CD4-positive, alpha-beta T cell treated with Interleukin-2 at 100 ng/mL for 4 hours (primary cell): ENCODE measurements at regions not wholly inside any gene's neighbourhood (a gene's known extent, or its start where the extent isn't known, plus 50 kb on each side); places are given as distances from the start of the nearest gene placed in this dataset.
"Not testable (repeated sequence)": the region's sequence is repeated elsewhere in the genome, so short reads cannot be mapped to it uniquely, and the experiment has no call there.

Experiments used
- DNase-seq: peaks from one replicate; pipeline ENCODE4 v3.0.0-alpha.2; 2020; ENCODE audit warnings: low spot score

DNA sequence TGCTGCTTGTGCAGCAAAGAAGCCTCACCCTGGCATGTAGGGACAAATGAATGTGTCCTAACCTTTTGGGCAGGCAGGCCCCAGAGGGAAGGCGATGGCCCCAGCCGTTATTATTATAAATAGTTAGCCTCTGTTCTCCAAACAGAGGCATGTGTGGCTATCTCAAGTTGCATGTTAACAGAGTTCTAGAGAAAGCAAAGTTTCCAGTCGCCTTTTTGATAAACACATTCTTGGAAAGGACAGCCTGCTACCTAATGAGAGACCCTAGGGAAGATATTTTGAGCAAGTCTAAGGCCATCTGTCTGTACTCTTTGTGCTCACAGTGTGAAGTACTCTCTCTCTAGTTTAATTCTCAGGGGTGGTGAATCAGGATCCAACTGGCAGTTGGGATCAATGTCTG, 97.4 kb upstream of the FHL2 start:
- DNase-seq = no peak

DNA sequence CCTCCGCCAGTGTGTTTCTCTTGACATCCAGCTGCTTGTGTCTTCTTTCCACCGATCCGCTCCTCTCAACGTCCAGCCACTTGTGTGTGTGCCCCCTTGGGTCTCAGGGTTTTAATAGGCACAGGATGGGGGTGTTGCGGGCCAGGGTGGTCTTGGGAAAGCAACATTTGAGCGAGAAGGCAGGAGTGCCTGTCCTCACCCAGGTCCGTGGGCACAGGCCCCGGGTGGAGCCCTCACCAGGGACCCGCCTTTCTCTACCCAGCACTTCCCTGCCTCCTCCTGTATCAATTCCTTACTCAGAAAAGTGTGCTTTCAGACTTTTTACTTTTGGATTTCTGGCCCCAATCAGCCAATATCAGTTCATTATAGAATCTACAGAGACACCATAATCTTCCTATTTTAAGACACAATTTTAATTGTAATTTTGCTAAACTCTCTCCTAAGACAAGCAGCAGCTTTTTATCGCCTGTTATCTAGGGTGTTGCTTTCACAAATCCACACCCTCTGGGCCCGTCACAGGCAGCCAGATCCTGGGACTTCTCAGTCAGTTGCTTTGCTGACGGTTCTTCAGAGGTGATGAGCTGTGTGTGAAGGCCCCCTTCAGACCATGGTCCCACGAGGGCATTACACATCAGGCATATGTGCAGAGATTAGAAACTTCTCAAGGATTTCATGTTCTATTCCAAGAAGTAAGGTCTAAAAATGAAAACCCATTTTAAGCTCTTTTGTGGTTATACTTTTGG, 96.0 kb upstream of the FHL2 start:
- no peak for DNase-seq

DNA sequence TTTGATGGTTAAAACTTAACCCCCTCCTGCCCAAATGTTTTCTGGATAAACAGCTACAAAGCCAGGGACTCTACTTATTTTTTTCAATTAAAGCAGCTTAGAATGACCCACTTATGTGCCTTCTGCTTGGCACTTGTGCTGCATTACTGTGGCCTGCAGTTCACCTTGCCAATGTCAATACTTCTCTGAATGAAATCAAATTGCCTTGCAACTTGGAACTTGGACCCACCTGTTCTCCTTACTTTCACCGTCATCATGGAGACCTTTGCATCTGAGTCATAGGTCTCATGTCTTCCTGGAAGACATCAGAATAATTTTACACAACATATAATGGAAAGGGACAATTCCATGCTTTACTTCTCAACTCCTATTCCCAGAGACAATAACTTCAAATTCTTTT, 92.1 kb upstream of the FHL2 start:
- no peak for DNase-seq

DNA sequence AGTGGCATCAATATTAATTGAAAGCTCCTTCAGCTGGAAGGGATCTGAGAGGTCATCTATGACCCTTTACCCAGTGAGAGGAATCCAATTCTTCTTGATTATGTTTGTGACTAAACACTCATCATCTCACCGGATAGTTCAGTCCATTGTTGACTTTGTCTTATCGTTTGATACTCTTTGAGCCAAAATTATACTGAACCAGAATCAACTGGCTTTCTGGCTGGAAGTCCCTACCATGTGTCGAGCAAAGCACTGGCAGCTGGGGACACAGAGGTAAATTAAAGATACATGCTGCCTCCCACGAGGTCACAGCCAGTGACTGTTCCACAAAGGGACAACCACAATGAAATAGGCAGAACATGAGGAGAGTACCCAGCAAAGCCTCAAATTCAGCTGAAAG, 91.4 kb upstream of the FHL2 start:
- no peak for DNase-seq

DNA sequence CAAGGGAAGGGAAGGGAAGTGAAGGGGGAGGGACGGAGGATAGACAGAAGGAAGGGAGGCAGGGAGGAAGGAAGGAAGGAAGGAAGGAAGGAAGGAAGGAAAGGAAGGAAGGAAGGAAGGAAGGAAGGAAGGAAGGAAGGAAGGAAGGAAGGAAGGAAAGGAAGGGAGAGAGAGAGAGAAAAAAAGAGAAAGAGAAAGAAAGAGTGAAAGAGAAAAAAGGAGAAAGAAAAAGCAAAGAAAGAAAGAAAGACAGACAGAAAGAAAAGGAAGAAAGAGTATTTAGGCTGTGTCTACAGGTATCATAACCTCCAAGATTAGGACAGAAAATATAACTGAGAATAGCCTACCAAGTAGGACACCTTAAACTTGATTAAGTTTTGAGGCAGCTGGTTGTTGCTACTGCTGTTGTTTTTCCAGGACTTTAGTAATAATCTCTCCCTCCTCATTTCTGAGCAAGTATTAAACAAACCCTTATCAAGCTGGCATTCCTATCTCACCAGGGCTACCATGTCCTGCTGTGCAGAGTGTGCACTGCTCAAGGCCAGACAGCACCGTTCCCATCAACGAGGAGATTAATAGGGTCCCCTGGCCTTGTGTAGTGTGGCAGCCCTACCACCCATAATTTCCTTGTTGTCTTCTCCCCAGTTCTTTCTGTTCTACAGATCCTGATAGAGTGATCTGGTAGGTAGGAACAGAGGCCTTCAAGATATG, 90.5 kb upstream of the FHL2 start:
- DNase-seq = no peak

DNA sequence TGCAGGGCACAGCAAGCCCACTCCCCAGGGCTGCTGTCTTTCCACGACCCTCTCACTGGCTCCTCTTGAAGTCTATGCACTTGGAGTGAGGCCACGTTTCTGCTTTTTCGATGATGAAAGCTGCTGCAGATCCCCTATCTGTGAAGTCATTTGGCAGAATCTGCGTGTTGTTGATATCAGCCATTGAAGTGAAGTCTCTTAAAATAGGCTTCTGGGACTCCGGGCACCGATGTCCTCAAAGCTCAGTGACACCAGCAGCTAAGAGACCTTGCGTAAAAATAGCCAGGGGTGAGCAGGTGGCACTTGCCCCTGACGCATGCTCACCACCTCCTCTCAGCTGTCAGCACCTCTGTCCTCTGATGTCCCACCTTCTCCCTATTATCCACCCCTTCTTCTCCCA, 89.4 kb upstream of the FHL2 start:
- no peak for DNase-seq

DNA sequence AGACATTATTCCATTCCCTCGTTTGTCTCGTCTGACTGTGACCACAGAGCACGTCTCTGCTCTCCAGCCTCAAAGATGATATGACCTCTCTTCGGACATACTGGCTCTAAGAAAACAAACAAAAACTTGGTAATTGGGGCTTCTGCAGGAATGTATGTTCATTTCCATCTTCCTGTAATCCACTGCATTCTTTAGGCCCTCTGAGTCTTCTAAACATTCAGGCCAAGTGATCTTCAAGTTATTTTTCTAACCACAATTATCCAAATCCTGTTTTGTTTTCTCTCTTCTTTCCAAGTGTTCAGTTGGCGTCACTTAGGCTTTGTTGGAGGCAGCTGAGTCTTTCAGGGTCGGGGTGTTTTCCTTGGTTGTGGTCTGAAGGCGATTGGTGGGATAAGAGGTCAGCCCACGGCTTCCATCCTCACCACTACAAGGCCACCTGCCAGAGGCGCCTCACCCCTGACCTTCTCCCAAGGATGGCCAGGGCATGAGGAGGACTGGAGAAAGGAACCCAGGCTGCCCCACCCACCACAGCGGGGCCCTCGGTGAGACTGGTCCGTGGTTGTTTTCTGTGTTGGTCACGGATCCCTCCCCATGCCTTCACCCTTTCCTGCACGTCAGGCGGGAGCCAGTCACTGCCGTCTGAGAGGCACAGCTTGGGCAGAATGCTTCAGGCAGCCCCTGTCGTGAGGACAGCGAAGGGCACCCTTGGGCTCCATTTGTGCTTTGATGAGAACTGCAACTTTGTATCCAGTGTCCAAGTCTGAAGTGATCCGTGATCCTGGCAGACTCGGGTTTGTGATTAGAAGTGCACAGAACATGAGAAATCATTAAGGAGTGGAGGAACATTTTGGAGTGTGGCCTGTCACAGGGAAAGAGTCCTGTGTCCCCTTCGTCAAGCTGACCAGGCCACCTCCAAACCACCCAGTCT, 88.6 kb upstream of the FHL2 start:
- no peak for DNase-seq

DNA sequence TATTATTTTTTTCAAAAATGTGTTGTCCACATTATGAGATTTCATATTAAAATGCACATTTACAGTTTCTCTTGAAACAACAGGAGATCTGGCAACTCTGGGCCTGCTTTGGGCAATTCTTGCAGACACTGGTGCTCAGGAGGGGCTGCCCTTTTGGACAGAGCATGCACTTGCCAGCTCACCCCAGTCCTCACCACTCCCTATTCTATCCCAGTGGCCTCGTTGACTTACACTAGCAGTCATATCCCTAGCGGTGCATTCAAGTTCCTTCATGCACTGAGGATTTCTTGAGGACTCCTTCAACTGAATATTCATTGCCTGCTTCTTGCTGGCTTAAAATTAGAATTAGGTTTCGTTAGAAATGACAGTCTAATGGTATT, 87.9 kb upstream of the FHL2 start:
- DNase-seq = no peak

DNA sequence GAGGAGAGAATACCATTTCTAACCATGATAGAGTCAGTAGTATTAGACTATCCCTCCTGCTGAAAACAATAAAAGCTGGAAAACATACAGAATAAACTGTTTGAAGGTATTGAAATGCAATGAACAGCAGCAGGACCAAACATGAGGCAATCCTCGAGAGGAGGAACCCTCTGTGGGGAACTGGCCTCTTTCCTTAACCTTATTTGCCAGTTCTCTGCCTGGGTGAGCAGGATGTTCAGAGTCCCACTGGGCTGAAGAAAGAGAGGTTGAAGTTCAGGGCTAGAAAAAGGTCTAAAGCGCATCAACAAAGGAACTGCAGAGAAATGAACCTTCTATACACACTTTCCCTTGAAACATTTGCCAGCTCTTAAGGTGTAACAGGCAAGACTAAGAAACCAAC, 79.8 kb upstream of the FHL2 start:
- no peak for DNase-seq

DNA sequence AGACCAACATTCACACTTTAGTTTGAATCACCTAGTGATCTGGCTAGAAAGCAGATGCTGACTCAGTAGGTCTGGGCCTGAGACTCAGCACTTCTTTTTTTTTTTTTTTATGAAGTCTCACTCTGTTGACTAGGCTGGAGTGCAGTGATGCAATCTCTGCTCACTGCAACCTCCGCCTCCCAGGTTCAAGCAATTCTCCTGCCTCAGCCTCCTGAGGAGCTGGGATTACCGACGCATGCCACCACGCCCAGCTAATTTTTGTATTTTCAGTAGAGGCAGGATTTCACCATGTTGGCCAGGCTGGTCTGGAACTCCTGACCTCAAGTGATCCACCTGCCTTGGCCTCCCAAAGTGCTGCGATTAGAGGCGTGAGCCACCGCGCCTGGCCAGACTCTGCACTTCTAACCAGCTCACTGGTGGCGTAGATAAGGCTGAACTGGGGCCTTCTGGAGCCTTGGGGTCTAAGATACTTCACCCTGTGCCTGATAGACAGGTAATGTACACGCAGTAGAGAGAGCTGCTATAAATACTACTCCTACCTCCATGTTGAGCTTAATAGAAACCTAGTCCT, 78.3 kb upstream of the FHL2 start:
- DNase-seq = not testable (repeated sequence)

DNA sequence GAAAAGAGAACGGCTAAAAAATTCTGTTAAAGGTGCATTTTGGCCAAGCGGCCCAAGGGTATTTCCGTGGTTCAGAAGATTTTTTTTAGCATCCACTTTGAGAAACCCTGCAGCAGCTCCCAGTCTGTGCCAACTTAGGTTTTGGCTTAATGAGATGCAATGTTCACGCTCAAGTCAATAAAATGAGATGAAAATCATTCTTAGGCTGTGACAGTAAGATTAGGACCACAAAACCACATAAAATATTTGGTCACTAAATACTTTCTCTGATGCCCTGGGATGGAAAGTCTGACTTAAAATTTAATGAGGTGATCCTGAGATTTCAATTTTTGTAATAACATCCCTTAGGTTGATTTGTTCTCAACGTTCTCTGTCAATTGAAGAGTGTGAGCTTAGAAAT, 74.2 kb upstream of the FHL2 start:
- DNase-seq = no peak

DNA sequence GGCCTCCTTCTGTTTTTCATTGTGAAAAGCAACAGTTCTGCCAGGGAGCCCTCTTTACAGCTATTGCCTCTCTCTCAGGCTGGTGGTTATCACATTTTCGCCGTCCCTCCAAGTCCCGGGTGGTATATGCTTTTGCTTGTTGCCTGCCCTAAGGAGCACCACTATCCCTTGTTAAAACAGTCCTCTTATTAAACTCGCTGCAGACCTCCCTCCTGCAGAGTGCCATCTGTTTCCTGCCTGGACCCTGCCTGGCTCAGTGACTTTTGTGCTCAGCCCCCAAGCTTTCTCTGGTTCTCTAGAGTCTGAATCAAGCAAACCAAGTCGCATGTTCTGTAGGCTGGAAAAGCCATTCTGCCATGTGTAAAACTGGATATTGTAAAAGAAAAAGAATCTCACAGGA, 72.1 kb upstream of the FHL2 start:
- no peak for DNase-seq

DNA sequence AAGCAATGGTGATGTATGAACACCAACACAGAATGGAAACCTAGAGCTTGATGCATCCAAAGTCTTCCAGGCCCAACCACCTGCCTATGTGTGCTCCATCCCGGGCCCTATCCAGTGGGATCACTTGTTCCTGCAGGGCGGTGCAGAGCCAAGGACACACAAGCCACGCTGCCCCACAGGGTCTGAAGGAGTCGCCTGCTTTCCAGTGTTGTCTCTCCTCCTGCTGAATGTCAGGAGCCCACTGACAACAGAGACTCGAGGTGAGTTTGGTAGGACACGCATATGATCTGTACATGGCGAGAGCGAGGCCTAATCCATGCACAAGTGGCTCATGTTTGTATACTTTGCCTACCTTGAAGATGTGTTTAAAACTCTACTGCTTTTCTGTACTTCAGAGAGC, 70.9 kb upstream of the FHL2 start:
- DNase-seq = no peak

DNA sequence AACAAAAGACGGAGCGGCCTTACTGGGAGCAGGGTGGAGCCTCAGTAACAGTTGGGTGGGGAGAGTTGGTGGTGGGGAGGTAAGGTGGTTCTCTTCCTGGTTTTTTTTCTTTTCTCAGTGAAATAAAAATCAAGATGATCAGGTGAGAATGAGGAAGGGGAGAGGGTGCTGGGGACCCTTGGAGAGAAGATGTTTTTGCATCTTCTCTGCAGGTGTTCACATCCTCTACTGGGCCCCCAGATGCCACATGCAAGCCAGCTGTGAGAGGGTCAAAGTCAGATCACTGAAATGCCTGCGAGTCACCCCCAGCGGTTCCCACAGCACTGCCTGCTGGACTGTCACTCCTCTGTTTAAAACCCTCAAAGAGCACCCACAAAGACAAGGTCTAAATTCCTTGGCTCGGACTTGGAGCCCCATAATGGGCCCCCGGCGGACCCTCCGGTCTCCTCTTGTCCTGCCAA, 69.8 kb upstream of the FHL2 start:
- DNase-seq = no peak

DNA sequence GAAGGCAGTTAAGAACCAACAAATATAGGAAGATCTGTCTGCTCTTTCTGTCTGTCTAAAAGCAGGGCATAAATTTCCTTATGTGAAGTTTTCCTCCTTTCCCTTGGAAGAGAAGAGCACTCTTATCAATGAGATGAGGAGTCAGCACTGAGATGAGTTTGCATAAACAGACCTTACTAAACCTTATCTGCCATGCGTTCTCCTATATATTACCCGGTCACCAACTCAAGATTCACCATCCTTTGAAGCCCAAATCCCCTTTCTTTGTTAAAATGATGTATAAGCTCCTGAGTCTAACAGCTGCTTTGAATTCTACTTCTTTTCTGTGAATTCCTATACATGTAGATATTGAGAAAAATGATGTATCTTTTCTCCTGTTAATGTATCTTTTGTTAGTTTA, 65.5 kb upstream of the FHL2 start:
- DNase-seq = no peak

DNA sequence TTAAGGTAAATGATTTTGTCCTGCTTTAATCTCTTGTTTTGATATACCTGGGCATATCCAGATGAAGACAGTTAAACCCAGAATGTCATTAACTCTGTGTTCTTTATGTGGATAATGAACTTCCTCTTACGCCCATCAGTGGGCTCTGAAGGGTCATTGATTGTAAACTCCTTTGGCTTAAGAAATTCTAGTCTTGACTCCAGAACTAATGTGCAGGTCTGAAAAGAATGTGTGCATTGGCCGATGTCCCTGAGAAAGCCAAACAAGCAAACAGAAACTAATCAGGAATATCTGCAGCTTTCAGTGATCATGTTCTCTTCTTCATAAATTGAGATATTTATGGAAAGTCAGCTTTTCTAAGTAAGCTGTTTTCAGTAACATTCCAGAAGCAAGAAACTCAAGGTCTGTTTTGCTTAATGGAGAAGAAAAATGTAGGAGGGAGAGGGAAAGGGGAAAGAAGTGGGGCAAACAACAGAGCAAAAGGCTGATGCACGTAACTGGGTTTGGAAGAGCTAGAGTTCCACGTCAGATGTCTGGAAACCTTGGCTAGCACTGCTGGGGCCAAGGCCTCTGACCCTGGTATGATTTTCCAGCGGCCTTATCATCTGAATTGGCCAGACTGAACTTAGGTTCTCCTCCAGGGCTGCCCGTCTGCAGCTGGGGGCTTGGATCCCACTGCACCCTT, 61.3 kb upstream of the FHL2 start:
- no peak for DNase-seq

DNA sequence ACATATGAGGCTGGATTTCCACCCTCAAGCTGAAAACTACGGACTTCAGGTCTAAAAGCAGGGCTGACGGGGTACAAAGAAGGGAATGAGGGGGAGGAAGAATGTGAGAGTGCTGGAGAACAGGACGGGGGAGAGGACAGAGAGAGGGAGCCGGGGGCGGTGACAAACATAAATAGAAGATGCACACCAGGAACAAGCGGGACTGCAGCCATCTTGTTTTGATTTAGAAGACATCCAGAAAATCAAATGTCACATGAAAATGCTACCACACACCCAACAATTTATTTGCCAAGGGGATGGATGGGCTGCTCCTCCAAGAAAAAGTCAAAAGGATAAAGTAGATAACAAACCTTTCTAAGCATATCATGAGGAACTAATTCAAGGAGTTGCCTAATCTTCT, 59.2 kb upstream of the FHL2 start:
- no peak for DNase-seq

DNA sequence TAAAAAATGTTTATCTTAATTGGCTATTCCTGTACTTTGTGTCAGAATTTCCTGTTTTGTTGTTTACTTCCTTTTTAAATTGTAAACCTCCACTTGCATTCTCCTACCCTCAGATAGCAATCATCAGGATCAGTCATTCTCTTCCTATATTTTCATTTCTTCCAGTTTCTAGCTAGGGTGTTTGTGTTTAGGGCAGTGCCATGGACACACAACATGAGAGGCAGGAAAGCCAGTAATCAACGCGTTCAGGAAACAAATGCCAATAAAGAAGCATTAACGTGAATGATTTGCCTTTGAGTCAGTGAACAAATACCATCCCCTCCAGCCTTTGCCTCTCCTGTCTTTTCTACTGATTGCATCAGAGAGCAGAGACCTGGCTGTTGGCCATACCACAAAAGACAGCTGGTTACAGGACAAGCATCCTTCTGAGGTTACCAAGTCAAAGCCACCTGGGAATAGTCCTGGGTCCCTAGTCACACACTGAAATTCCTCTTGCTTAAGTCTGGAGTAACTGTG, 56.7 kb upstream of the FHL2 start:
- no peak for DNase-seq

DNA sequence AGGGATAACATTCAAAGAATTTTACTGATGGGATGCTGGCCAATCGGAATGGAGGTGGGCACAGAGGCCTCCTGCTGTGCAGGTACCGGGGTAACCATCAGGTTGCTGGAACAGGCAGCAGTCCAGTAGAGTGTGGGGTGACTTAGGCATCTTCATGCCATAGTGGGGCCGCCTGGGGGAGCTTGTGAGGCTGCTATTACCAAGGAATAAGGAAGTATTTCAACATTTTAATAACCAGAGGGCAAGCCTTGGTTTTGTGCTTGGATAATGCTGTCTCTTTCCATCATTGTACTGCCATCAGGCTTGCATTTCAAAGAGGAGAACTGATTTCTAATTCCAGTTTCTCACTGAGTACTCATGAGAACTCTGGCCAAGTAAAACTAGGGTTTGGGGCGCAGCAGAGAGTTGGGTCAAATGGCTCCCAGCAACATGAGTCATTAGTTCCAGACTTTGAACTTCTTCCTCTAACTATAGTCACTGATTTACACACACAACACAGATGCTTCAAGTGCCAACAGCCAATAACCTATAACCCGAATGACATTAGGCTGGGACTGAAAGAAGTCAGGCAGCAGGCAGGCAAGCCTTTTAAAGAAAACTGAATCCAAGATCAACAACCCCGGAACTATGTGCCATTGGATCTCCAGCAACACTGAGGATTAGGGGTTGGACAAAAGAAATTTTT, 56.1 kb upstream of the FHL2 start:
- DNase-seq = no peak

DNA sequence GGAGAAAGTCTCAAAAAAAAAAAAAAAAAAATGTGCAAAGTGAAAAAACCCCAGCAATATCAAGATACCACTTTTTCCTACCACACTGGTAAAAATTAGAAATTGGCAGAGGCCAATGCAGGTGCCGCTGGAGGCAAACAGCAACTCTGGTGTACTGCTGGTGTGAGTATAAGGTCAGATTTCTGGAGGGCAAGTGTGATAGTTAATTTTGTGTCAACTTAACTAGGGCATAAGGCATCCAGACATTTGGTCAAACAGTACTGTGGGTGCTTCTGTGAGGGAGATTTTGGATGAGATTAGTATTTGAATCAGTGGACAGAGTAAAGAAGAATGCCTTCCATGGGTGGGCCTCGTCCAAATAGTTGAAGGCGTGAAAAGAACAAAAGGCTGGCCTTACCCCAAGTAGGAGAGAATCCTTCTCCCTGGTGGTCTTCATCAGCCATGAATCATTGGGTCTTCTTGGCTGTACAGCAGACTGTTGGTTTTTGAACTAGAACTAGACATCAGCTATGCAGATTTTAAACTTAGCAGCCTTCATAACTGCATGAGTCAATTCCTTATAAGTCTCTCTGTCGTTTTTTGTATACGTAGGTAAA, 52.8 kb upstream of the FHL2 start:
- DNase-seq = no peak

DNA sequence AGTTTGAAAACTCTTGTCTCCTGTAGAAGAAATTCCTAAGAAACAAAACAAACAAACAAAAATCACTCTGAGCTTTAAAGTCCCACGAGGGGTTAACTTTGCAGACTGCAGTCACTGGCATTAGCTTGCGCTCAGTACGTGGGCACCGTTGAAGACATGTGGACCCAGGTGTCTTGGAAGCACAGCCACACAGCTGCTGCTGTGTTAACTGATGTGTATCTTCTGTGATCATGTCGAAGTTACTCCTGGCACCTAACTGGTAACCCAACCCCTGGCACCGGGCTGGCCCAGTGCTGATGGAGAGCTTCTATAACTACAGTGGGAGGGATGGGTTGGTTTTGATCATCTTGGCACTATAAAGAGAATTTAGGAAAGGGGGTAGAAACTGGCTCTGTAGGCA, 51.6 kb upstream of the FHL2 start:
- no peak for DNase-seq
